Activated effector memory CD4-positive, alpha-beta T cell treated with anti-CD3 and anti-CD28 coated beads, Interleukin-2, amount 50 U/mL, for 16 hours (primary cell): ENCODE measurements at regions not wholly inside any gene's neighbourhood (a gene's known extent, or its start where the extent isn't known, plus 50 kb on each side); places are given as distances from the start of the nearest gene placed in this dataset.
"Not testable (repeated sequence)": the region's sequence is repeated elsewhere in the genome, so short reads cannot be mapped to it uniquely, and the experiment has no call there.

Source experiments
- DNase-seq: peaks from one replicate; pipeline ENCODE4 v3.0.0-alpha.2; 2020

DNA sequence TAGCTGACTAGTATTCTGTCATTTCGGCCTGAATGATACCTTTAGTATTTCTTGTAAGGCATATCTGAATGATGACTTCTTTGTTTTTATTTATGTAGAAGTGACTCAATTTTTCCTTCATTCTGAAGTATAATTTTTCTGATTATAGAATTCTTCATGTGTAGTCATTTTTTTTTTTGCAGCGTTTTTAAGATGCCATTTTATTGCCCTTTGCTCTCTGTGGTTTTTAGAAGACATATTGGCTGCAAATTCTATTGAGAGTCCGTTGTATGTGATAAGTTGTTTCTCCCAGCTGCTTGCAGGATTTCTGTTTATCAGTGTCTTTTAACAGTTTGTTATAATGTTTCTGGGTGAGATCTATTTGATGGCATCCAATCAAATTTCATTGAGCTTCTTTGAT lies 1224.8 kb downstream of the JRKL start:
- DNase-seq = no peak

DNA sequence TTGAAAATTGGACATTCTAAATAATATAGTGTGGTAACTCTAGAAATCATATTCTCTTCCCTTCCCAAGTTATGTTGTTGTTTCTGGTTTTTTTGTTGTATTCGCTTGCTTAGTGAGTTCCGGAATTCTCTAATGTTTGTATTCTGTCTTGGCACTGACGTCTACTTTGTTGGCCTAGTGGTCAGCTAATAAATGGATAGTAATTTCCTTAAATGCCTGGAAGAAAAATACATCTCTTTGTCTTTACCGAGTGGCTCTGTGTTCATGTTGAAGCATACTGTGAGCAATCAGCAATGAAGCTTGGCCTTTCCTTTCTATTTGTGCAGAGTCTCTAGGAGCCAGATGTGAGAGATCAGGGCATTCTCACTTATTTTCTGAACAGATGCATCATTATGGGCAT lies 1225.7 kb downstream of the JRKL start:
- DNase-seq = no peak

DNA sequence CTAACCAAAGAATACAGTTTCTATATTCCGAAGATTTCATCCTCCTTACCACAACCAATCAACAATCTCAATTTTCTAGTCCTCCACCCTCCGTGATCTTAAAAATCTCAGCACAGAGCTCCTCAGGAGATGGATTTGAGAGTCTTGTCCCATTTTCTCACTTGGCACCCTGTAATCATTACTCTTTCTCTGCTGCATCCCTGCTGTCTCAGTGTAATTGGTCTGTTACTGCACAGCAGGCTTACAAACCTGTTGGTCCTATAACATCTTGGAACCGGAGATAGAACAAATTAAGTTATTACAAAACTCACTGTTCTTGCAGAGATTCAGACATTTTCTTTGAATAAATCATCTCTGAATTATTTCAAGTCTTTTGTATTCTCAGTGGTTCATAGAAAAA lies 1227.2 kb downstream of the JRKL start:
- DNase-seq = no peak

DNA sequence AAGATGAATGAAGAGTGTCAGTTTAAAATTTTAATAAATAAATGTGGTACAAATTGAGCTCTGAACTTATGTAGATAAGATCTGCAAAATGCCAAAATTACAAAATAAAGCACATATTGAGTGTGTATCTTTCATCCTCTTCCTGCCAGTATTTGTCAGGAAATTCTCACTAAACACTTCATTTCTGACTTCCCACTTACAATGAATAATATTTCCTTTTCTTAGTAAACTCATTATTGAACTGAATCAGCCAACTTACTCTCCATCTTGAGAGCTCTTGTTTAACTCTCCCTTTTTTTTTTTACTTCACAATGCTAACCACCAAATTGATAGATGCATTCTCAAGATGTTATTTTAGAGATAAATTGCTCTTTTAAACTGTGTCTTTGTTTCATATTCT lies 1230.2 kb downstream of the JRKL start:
- DNase-seq = no peak

DNA sequence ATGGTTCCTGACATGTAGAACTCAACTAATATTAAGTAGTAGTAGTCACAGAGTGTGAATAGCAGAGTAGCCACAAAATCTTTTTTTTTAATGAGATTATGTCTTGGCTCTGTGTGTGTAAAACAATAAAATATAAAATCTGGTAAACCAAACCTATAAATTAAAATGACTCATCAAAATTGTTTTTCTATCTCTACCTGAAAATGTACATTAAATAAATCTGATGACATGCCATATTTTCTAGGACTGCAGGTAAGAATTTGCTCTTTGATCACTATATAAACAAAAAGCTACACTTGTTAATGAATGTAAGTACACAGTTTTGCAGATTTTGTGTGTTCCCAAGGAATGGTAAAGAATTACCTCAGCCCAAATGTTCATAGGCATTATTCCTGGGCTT lies 1231.5 kb downstream of the JRKL start:
- DNase-seq = no peak

DNA sequence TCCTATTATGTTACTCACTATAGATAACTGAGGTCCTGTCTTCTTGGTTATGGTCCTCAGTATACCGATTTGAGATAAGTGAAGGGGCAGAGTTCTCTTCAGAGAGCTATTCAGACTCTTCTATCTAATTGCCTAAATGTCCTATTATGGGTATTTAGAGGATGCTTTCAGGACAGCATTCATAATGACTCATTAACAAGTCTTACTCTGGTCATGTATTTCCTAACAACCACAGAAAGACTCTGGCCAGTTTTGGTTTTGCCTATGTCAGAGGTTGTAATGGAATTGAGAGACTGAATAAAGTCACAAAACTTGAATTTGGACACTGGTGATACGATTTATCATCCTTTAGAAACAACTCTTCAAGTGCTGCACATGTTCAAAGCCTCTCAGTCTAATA lies 1233.0 kb downstream of the JRKL start:
- DNase-seq = no peak

DNA sequence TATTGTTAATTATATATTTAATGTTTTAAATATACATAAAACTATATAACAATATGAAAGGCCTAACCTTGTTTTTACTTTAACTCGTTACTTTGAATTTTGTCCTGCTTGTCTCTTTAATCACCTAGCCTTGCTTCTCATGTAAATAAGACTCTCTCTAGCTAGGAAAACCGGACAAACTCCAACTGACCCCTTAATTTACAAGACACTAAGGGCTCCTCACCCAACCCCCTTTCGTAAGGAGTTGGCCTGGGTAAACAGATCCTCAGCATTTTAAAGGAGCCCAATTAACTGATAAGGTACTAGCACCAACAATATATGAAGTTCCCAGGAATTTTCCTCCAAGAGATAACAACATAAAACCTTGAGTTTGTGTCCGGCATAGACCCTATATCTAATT lies 1246.9 kb downstream of the JRKL start:
- DNase-seq = not testable (repeated sequence)

DNA sequence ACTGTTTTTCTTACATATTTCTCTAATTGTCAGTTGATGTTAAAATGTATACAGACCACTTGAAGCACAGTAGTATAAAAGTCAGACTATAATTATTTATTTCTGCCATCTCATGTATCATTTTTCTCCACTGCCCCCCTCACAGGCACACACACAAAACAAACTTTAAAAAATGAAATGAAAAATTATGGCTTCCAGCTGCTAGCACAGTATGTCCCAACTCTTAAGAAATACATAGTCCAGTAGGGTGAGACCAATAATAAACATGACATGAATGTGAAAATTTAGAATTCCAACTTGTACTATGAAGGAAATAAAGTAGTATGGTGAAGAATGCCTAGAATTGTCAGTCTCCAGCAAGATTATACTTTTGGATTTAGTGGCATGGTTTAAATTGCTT lies 1247.9 kb downstream of the JRKL start:
- no peak for DNase-seq

DNA sequence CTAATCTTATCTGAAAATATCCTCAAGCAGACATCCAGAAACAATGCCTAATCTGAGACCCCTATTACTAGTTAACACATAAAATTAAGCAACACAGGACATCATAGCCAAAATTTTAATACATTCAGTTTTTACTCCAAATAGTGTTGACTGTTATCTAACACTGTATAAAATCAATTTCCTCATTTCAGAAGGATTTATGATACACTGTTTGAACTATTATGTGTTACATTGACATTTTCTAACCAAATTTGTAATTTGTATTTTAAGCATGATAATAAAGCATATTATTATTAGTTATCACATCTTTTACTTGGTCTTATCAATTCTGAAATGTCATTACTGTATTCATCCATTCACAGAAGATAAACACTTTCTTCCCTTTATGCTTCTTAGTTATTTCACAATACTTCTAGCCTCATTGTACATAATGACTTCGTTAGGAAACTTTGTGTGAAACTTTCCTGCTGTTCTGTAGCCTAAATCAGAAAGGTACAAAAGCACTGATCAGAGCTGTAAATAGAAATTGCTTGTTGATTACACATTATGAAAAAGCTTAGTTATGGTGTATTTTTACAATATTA lies 1248.9 kb downstream of the JRKL start:
- DNase-seq = no peak

DNA sequence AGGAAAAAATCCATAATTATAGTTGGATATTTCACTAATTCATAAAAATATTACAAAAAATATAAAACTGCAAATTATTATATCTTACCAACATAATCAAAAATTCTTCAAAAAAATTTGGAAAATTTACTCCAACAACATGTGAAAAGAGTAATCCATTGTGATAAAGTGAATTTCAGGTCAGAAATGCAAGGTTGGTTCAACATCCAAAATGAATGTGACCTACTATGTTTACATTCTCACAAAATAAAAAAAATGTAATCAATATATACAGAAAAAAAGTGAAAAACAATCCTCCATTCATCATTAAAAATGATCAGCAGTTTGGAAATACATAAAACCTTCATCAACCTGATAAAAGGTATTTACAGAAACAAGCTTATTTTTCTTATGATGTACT lies 1252.2 kb downstream of the JRKL start:
- DNase-seq = no peak

DNA sequence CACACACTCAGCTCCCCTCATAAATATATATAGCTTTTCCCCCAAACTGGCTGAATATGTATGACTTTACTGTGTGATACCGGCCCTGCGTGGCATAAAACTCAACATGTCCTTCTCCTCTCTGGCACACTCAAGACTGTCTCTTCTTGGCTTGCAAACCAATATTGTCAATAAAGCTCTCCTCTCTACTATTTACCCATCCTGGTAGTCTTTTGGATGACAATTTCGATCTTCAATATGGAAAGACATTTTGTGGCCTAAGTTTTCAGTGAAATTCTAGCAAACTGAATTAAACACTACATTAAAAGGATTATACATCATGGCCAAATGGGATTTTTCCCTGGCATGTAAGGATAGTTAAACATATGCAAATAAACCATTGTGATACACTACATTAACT lies 1255.9 kb downstream of the JRKL start:
- DNase-seq = no peak

DNA sequence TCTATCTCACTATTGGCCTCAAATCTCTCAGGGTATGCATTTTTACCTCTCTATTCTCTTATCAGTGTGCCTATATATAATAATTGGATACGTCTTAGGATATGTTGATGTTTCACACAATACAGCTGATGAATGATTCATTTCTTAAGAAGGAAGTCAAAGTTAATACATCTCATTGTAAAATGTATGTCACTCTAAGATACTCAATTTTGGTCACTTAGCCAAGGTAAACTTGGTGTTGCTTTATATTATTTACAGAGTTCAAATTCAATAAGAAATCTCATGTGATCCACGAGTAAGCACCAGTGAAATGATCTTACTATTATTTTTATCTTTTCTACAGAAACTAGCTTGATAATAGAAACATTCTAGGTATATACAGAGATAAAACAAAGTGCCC lies 1266.5 kb downstream of the JRKL start:
- no peak for DNase-seq

DNA sequence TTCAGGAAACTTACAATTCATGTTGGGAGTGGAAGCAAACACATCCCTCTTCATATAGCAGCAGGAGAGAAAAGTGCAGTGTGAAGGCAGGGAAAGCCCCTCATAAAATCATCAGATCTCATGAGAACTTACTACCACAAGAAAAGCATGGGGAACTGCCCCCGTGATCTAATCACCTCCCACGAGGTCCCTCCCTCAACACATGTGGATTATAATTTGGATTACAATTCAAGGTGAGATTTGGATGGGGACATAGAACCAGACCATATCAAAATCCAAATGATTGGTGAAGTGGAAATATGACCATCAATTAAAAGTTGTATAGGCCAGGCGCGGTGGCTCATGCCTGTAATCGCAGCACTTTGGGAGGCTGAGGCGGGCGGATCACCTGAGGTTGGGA lies 1268.0 kb downstream of the JRKL start:
- no peak for DNase-seq

DNA sequence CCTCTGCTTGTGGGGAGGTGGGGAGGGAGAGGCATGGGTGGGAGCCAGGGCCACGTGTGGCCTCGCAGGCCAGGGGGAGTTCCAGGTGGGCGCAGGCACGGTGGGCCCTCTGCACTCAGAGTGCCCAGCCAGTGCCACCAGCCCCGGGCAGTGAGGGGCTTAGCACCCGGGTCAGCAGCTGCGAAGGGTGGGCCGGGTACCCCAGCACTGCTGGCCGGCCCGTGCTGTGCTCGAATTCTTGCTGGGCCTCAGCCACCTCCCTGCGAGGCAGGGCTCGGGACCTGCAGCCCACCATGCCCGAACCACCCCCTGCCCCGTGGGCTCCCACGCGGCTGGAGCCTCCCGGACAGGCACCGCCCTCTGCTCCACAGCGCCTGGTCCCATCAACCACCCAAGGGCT lies 1277.2 kb downstream of the JRKL start:
- DNase-seq = peak; percentile 53

DNA sequence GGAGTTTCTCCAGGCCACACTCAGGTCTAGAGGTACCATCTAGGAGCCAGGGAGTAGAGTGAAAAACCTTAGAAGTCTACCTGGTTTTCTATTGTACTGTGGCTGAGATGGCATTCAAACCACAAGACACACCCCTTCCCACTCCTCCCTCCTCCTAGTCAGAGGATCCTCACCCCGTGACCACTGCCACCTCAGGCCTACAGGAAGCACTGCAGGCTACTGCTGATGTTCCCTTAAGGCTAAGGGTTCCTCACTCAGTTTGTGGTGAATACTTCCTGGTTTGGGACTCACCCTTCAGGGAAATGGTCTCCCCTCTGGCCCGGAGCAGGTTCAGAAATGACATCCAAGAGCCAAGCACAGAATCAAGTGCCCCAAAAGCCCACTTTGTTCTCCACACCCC lies 1293.9 kb downstream of the JRKL start:
- DNase-seq = no peak

DNA sequence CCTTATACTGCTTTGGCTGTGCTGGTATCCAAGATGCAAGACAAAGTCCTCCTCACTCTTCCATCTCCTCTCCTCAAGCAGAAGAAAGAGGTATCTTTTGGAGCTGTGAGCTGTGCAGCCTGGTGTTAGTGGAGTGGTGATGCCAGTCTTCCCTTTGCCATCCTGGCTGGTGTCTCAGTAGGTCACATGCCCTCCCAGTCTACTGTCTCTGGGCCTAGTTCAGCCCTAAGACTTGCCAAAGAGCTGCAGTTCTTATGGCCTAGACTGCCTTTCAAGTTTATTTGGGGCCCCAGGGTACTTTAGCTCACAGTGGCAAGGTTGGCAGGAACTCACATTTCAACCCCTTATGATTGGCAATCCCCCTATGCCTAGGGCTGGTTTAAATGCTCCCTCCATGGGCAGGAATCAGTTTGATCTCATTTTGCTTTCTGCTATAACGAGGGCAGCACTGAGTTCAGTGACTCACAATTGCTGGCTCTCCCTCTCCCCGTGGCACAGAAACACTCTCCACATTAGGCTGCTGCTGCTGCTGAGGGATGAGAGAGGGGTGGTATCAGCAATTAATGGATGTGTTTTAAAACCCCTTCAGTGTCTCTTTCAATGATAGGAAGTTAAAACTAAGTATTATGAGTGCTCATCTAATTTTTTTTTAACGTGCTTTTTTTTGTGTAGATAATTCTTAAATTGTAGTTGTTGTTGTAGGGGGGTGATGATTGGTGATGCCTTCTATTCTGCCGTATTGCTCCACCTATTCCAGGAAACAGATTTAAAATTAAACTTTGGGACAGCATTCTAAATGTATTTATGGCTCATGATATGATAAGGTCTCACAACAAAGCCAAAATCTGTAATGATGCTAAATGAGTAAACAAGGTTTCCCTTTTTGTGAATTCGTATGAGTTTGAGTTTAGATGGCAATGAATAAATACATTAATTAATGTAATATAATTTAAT lies 1295.0 kb downstream of the JRKL start:
- no peak for DNase-seq

DNA sequence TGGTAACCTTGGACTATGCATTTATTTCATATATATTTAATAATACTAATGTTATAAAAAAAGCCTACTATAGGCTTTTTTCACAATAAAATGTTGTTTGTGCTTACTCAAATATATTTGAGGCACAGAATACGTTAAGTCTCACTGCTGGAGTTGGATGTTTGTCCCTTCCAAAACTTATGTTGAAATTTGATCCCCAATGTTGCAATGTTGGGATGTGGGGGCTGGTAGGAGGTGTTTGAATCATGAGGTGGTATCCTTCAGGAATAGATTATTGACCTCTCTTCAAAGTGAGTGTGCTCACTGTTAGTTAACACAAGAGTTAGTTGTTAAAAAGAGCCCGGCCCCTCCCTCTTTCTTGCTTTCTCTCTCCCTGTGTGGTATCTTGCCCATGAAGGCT lies 1295.9 kb downstream of the JRKL start:
- no peak for DNase-seq

DNA sequence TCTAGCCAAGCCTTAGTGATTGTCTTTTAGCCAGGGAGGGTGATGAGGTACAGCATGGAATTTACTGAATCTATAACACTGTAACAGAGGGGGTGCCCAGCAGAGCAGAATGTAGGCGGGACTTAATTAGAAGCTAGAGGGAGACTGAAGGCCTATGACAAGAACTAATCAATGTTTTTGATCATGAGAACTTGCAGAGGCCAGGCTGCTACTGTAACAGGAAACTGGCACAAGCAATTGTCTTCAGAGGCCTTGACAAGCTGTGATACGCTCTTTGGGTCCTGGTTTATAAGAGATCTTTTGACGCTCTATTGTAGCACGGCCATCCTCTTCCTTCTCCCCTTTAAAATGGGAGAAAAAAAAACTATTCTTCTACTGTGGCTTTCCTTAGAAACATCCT lies 1297.3 kb downstream of the JRKL start:
- DNase-seq = no peak

DNA sequence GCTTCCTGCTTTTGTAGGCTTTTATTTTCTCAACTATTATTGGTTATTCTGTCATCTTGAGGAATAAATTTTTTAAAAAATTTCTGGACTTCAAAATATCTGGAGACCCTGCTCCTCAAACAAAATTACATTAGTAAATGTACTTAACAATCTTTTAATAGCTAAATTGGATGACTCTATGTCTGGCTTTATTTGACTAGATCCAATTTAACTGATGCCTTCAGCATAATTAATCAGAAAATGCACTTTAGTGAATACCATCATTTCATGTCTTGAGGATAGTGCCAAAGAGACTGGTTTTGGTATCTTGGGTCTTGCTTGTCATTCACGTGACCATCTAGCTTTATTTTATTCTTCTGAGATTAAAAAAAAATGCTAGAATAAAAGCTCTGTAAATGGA lies 1301.2 kb downstream of the JRKL start:
- no peak for DNase-seq

DNA sequence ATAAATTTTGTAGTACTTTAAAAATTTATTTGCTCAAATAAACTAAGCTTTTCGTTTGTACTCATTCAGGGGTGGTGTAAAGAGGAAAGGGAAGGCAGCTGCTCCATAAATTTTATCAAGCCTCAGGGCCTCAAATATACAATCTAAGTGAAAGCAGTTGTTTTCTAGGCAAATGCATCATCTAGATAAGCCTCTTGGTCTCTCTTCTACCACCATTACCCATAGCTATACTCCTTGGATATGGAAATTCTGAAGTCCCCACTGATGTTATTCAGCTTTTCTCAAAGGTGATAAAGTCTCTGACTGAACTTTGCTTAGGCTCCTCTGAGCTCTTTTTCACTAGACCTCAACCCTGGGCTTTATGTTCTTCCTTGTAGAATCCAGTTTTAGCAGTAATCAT lies 1313.1 kb downstream of the JRKL start:
- DNase-seq = no peak

DNA sequence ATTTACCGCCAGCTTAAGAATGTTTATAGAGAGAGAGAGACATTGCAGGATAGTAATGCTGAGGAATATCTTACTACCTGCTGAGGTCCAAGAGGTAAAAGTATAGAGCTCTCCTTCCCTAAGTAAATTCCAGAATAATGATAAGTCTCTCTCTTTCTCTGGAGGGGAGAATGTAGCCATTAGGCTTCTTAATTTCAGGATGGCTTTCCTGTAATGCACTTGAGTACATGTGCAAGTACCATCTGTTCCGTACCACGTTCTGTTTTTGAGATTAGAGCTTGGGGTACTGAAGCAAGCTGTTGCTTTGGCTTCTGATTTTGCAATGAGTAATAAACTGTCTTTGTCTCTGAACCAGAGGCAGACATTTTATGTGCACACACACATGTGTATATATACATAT lies 1314.0 kb downstream of the JRKL start:
- no peak for DNase-seq

DNA sequence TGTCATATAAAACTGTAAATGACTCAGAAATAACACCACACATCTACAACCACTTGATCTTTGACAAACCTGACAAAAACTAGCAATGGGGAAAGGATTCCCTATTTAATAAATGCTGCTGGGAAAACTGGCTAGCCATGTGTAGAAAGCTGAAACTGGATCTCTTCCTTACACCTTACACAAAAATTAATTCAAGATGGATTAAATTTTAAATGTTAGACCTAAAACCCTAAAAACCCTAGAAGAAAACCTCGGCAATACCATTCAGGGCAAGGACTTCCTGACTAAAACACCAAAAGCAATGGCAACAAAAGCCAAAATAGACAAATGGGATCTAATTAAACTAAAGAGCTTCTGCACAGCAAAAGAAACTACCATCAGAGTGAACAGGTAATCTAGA lies 1315.3 kb upstream of the CNTN5 start:
- DNase-seq = not testable (repeated sequence)

DNA sequence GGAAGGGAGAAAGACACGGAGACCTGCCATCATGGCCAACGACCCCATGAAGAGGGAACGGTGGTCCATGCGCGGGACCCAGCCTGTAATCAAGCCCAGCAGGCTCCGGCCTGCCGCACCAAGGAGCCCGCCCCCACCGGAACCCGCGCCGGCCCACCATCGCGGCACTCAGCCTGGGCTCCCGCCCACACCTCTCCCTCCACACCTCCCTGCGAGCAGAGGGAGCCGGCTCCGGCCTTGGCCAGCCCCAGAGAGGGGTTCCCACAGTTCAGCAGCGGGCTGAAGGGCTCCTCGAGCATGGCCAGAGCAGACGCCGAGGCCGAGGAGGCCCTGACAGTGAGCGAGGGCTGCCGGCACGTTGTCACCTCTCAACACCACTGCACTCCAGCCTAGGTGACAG lies 1302.8 kb upstream of the CNTN5 start:
- DNase-seq = no peak

DNA sequence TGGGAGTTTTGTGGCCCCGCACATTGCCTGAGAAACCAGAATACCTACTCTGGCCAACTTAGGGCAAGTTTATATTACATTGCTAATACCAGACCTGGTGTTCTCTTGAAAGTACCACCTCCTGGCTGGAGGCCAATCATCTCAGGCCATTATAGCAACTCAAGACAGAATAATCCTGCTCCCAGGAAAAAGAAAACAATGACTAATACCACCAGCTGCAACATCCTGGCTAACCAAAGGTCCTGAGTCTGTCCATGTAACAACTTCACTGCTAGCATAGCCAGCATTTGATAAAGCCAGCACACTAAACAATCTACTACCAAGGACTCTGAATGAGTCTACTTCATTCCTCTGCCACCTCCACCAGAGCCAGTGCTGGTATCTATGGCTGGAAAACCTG lies 1298.7 kb upstream of the CNTN5 start:
- DNase-seq = no peak

DNA sequence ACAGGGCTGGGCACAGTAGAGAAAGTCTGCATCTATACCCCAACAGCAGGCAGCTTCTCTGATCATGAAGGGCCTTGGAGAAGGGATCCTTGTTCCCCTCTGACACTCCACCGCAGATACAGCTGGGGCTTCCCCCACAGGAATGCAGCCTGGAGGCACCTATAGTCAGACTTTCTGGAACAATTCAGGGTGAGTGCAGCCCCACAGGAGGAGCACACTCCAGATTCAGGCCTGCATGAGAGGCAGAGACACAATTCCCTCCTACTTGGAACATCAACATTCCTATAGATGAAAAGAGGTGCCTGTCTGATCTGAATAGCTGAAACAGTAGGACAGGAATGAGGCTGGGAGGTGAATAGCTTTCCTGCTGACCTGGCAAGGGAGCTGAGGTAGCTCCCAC lies 1298.0 kb upstream of the CNTN5 start:
- DNase-seq = no peak
